ENCODE measurements at regions not wholly inside any gene's neighbourhood (a gene's known extent, or its start where the extent isn't known, plus 50 kb on each side); places are given as distances from the start of the nearest gene placed in this dataset.

GRCh38 chr2:195342061-195342460 is 315.0 kb upstream of the SLC39A10 start:
- Histone ChIP-seq H3K27ac (ENCODE audit: low read depth, low read length) (no peak overlapping the region), H3K9me3 (ENCODE audit: insufficient read depth, low read depth, low read length) (no peaks in the 10 kb centered on the region), H3K27me3 (ENCODE audit: insufficient read depth, low read length) (no peaks in the 10 kb centered on the region), H3K36me3 (ENCODE audit: insufficient read depth, low read length) (no peaks in the 10 kb centered on the region), H3K4me1 (ENCODE audit: insufficient read depth, low read length) (no peaks in the 10 kb centered on the region), H3K9ac (ENCODE audit: low read length) (no peak overlapping the region), H3K79me2 (ENCODE audit: insufficient read depth, low read length) (no peaks in the 10 kb centered on the region), H4K20me1 (ENCODE audit: insufficient read depth, low read length) (no peaks in the 10 kb centered on the region), H3K4me2 (ENCODE audit: low read length) (no peak overlapping the region), H3K4me3 (ENCODE audit: insufficient read depth, low read depth, low read length) (no peak overlapping the region), H2AFZ (ENCODE audit: low read depth, low read length) (no peak overlapping the region)
- Mint-ChIP-seq H3K27me3 (ENCODE audit: low read depth, unreplicated experiment) (peaks cover 4% of the 10 kb centered on the region), H3K9me3 (ENCODE audit: unreplicated experiment) (no peaks in the 10 kb centered on the region), H3K4me3 (ENCODE audit: unreplicated experiment) (no peak overlapping the region), H3K36me3 (ENCODE audit: low read depth, unreplicated experiment) (no peaks in the 10 kb centered on the region), H3K27ac (ENCODE audit: unreplicated experiment) (no peak overlapping the region), H3K4me1 (ENCODE audit: low read depth, unreplicated experiment) (no peaks in the 10 kb centered on the region)
- FAIRE-seq (no peak), DNase-seq (ENCODE audit: low read depth) (peak; percentile 36)
- TF ChIP-seq CTCF (IDR thresholded peaks at IDR 0.05; ENCODE audit: insufficient read depth, low read depth, low read length) (no peak), EZH2 (IDR thresholded peaks at IDR 0.05; ENCODE audit: insufficient read depth, low read length) (no peak)

GRCh38 chr2:195338856-195339255 is 318.2 kb upstream of the SLC39A10 start:
- Histone ChIP-seq H3K79me2 (ENCODE audit: insufficient read depth, low read length) (no peaks in the 10 kb centered on the region), H4K20me1 (ENCODE audit: insufficient read depth, low read length) (no peaks in the 10 kb centered on the region), H3K9me3 (ENCODE audit: insufficient read depth, low read depth, low read length) (no peaks in the 10 kb centered on the region), H3K4me2 (ENCODE audit: low read length) (no peak overlapping the region), H3K27me3 (ENCODE audit: insufficient read depth, low read length) (no peaks in the 10 kb centered on the region), H2AFZ (ENCODE audit: low read depth, low read length) (no peak overlapping the region), H3K27ac (ENCODE audit: low read depth, low read length) (no peak overlapping the region), H3K4me1 (ENCODE audit: insufficient read depth, low read length) (no peaks in the 10 kb centered on the region), H3K36me3 (ENCODE audit: insufficient read depth, low read length) (no peaks in the 10 kb centered on the region), H3K4me3 (ENCODE audit: insufficient read depth, low read depth, low read length) (no peak overlapping the region), H3K9ac (ENCODE audit: low read length) (no peak overlapping the region)
- TF ChIP-seq EZH2 (IDR thresholded peaks at IDR 0.05; ENCODE audit: insufficient read depth, low read length) (no peak), CTCF (IDR thresholded peaks at IDR 0.05; ENCODE audit: insufficient read depth, low read depth, low read length) (no peak)
- Mint-ChIP-seq H3K27ac (ENCODE audit: unreplicated experiment) (no peak overlapping the region), H3K27me3 (ENCODE audit: low read depth, unreplicated experiment) (peaks cover 4% of the 10 kb centered on the region), H3K4me1 (ENCODE audit: low read depth, unreplicated experiment) (no peaks in the 10 kb centered on the region), H3K4me3 (ENCODE audit: unreplicated experiment) (no peak overlapping the region), H3K9me3 (ENCODE audit: unreplicated experiment) (peaks cover 4% of the 10 kb centered on the region), H3K36me3 (ENCODE audit: low read depth, unreplicated experiment) (no peaks in the 10 kb centered on the region)
- no peak for DNase-seq (ENCODE audit: low read depth)
- no peak for FAIRE-seq

GRCh38 chr2:195337597-195337996 is 319.4 kb upstream of the SLC39A10 start:
- peak; percentile 3 for DNase-seq (ENCODE audit: low read depth)
- Histone ChIP-seq H3K4me2 (ENCODE audit: low read length) (no peak overlapping the region), H3K36me3 (ENCODE audit: insufficient read depth, low read length) (no peaks in the 10 kb centered on the region), H3K9ac (ENCODE audit: low read length) (no peak overlapping the region), H3K79me2 (ENCODE audit: insufficient read depth, low read length) (no peaks in the 10 kb centered on the region), H3K27me3 (ENCODE audit: insufficient read depth, low read length) (no peaks in the 10 kb centered on the region), H3K9me3 (ENCODE audit: insufficient read depth, low read depth, low read length) (no peaks in the 10 kb centered on the region), H3K4me3 (ENCODE audit: insufficient read depth, low read depth, low read length) (no peak overlapping the region), H4K20me1 (ENCODE audit: insufficient read depth, low read length) (no peaks in the 10 kb centered on the region), H2AFZ (ENCODE audit: low read depth, low read length) (no peak overlapping the region), H3K4me1 (ENCODE audit: insufficient read depth, low read length) (no peaks in the 10 kb centered on the region), H3K27ac (ENCODE audit: low read depth, low read length) (no peak overlapping the region)
- Mint-ChIP-seq H3K4me3 (ENCODE audit: unreplicated experiment) (no peak overlapping the region), H3K4me1 (ENCODE audit: low read depth, unreplicated experiment) (no peaks in the 10 kb centered on the region), H3K27ac (ENCODE audit: unreplicated experiment) (no peak overlapping the region), H3K36me3 (ENCODE audit: low read depth, unreplicated experiment) (no peaks in the 10 kb centered on the region), H3K9me3 (ENCODE audit: unreplicated experiment) (peaks cover 4% of the 10 kb centered on the region), H3K27me3 (ENCODE audit: low read depth, unreplicated experiment) (peaks cover 4% of the 10 kb centered on the region)
- TF ChIP-seq CTCF (IDR thresholded peaks at IDR 0.05; ENCODE audit: insufficient read depth, low read depth, low read length): no peak
- TF ChIP-seq EZH2 (IDR thresholded peaks at IDR 0.05; ENCODE audit: insufficient read depth, low read length): no peak
- FAIRE-seq: no peak
